ENCODE measurements at regions not wholly inside any gene's neighbourhood (a gene's known extent, or its start where the extent isn't known, plus 50 kb on each side); places are given as distances from the start of the nearest gene placed in this dataset.
A peak's percentile ranks its signal among the peaks of the same experiment; 100 is the strongest.

GRCh38 chr3:116864590-116864927 is 155.0 kb downstream of the TUSC7 start:
- Histone ChIP-seq H3K36me3 (ENCODE audit: control insufficient read depth in 2 of 3, insufficient read depth in 3 of 3, low read length in 3 of 3) (no peaks in the 10 kb centered on the region), H3K27ac (ENCODE audit: low read depth in 2 of 2, low read length in 2 of 2) (no peak overlapping the region), H3K9ac (ENCODE audit: low read length in 3 of 3) (no peak overlapping the region), H3K27me3 (ENCODE audit: control insufficient read depth, insufficient read depth, low read length) (no peaks in the 10 kb centered on the region), H3K9me3 (ENCODE audit: control insufficient read depth in 2 of 3, insufficient read depth in 1 of 3, low read length in 3 of 3) (no peaks in the 10 kb centered on the region), H3K4me1 (ENCODE audit: control insufficient read depth in 2 of 3, insufficient read depth in 2 of 3, low read depth in 1 of 3, low read length in 3 of 3) (peaks cover 0 to 3% (median 0%) of the 10 kb centered on the region in 3 donors), H3K4me3 (ENCODE audit: low read length in 3 of 3) (peak overlapping the region in 1 of 3 donors; percentile 72)
- no peak for DNase-seq
- TF ChIP-seq CTCF (IDR thresholded peaks at IDR 0.05; ENCODE audit: borderline replicate concordance, extremely low read depth, insufficient read depth) = no peak
- intact Hi-C loops (cut with DNase I) = no loop called here
- no peak for FAIRE-seq

GRCh38 chr3:116870379-116870778 is 160.8 kb downstream of the TUSC7 start:
- Histone ChIP-seq H3K27me3 (ENCODE audit: control insufficient read depth, insufficient read depth, low read length) (no peaks in the 10 kb centered on the region), H3K9ac (ENCODE audit: low read length in 3 of 3) (no peak overlapping the region), H3K4me1 (ENCODE audit: control insufficient read depth in 2 of 3, insufficient read depth in 2 of 3, low read depth in 1 of 3, low read length in 3 of 3) (no peaks in the 10 kb centered on the region), H3K36me3 (ENCODE audit: control insufficient read depth in 2 of 3, insufficient read depth in 3 of 3, low read length in 3 of 3) (no peaks in the 10 kb centered on the region), H3K27ac (ENCODE audit: low read depth in 2 of 2, low read length in 2 of 2) (no peak overlapping the region), H3K4me3 (ENCODE audit: low read length in 3 of 3) (no peak overlapping the region), H3K9me3 (ENCODE audit: control insufficient read depth in 2 of 3, insufficient read depth in 1 of 3, low read length in 3 of 3) (peaks cover 0 to 1% (median 0%) of the 10 kb centered on the region in 3 donors)
- intact Hi-C loops (cut with DNase I) = no loop called here
- TF ChIP-seq CTCF (IDR thresholded peaks at IDR 0.05; ENCODE audit: borderline replicate concordance, extremely low read depth, insufficient read depth) = no peak
- DNase-seq (no peak), FAIRE-seq (no peak)

- no peak overlapping the region for H3K4me3 ChIP-seq (ENCODE audit: low read length in 3 of 3)
- FAIRE-seq = no peak
- no peaks in the 10 kb centered on the region for H3K36me3 ChIP-seq (ENCODE audit: control insufficient read depth in 2 of 3, insufficient read depth in 3 of 3, low read length in 3 of 3)
- TF ChIP-seq CTCF (IDR thresholded peaks at IDR 0.05; ENCODE audit: borderline replicate concordance, extremely low read depth, insufficient read depth) = no peak
- H3K9me3 ChIP-seq (ENCODE audit: control insufficient read depth in 2 of 3, insufficient read depth in 1 of 3, low read length in 3 of 3) = peaks cover 0 to 3% (median 0%) of the 10 kb centered on the region in 3 donors
- H3K9ac ChIP-seq (ENCODE audit: low read length in 3 of 3) = no peak overlapping the region
- H3K27me3 ChIP-seq (ENCODE audit: control insufficient read depth, insufficient read depth, low read length) = no peaks in the 10 kb centered on the region
- intact Hi-C loops (cut with DNase I) = no loop called here
- H3K27ac ChIP-seq (ENCODE audit: low read depth in 2 of 2, low read length in 2 of 2) = no peak overlapping the region
- DNase-seq = no peak
- no peaks in the 10 kb centered on the region for H3K4me1 ChIP-seq (ENCODE audit: control insufficient read depth in 2 of 3, insufficient read depth in 2 of 3, low read depth in 1 of 3, low read length in 3 of 3)
Observed at GRCh38 chr3:116871905-116872304, 162.3 kb downstream of the TUSC7 start.

- intact Hi-C loops (cut with DNase I) = no loop called here
- FAIRE-seq (no peak), DNase-seq (no peak)
- Histone ChIP-seq H3K36me3 (ENCODE audit: control insufficient read depth in 2 of 3, insufficient read depth in 3 of 3, low read length in 3 of 3) (no peaks in the 10 kb centered on the region), H3K9ac (ENCODE audit: low read length in 3 of 3) (no peak overlapping the region), H3K4me1 (ENCODE audit: control insufficient read depth in 2 of 3, insufficient read depth in 2 of 3, low read depth in 1 of 3, low read length in 3 of 3) (no peaks in the 10 kb centered on the region), H3K27me3 (ENCODE audit: control insufficient read depth, insufficient read depth, low read length) (no peaks in the 10 kb centered on the region), H3K9me3 (ENCODE audit: control insufficient read depth in 2 of 3, insufficient read depth in 1 of 3, low read length in 3 of 3) (peaks cover 0 to 3% (median 0%) of the 10 kb centered on the region in 3 donors), H3K27ac (ENCODE audit: low read depth in 2 of 2, low read length in 2 of 2) (no peak overlapping the region), H3K4me3 (ENCODE audit: low read length in 3 of 3) (no peak overlapping the region)
- TF ChIP-seq CTCF (IDR thresholded peaks at IDR 0.05; ENCODE audit: borderline replicate concordance, extremely low read depth, insufficient read depth) = no peak
Observed at GRCh38 chr3:116872688-116873087, 163.1 kb downstream of the TUSC7 start.

All from kidney (tissue), 13 donors.